ENCODE measurements at regions not wholly inside any gene's neighbourhood (a gene's known extent, or its start where the extent isn't known, plus 50 kb on each side); places are given as distances from the start of the nearest gene placed in this dataset.

DNA sequence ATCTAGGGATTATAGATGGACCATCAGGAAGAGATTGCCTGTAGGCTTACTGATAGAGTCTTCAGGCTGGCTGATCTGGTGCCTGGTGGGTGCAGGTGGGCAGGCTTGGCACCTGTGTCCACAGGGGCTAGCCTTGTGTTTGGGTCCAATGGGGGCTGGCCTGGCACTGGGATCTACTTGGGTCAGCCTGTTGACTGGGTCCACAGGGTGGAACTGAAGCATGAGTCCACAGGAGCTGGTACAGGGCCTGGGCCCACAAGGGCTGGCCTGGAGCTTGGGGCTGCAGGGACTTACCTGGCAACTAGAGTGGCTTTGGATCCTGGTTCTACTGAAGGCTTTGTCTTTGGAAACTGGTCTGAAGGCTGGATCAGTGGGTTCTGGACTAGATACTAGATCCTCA lies 1217.7 kb downstream of the CDH11 start:
- no TSS peak for BruUV-seq (replicated peaks)
- in situ Hi-C loops (cut with HindIII; ENCODE audit: low pct_unique_long_range_greater_than_20kb, low sequenced_read_pairs) (no loop called here), intact Hi-C loops (cut with micrococcal nuclease; ENCODE audit: unreplicated experiment) (no loop called here)
- ChIA-PET POLR2A (no interaction called here), CTCF (no interaction called here)
- H3K27me3 ChIP-seq (ENCODE audit: control insufficient read depth, insufficient read depth, low read length), result no peaks in the 10 kb centered on the region
- TF ChIP-seq TCF7L2 (IDR thresholded peaks at IDR 0.05; ENCODE audit: low read depth, low read length) (no peak), POLR2AphosphoS5 (IDR thresholded peaks at IDR 0.05; ENCODE audit: low read depth, low read length) (no peak), SIN3A (IDR thresholded peaks at IDR 0.05; ENCODE audit: borderline replicate concordance, insufficient read depth, low read depth, low read length) (no peak)
- TF ChIP-seq, protein P1, sequence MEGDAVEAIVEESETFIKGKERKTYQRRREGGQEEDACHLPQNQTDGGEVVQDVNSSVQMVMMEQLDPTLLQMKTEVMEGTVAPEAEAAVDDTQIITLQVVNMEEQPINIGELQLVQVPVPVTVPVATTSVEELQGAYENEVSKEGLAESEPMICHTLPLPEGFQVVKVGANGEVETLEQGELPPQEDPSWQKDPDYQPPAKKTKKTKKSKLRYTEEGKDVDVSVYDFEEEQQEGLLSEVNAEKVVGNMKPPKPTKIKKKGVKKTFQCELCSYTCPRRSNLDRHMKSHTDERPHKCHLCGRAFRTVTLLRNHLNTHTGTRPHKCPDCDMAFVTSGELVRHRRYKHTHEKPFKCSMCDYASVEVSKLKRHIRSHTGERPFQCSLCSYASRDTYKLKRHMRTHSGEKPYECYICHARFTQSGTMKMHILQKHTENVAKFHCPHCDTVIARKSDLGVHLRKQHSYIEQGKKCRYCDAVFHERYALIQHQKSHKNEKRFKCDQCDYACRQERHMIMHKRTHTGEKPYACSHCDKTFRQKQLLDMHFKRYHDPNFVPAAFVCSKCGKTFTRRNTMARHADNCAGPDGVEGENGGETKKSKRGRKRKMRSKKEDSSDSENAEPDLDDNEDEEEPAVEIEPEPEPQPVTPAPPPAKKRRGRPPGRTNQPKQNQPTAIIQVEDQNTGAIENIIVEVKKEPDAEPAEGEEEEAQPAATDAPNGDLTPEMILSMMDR (IDR thresholded peaks at IDR 0.05), result no peak
- TF ChIP-seq, protein P2, sequence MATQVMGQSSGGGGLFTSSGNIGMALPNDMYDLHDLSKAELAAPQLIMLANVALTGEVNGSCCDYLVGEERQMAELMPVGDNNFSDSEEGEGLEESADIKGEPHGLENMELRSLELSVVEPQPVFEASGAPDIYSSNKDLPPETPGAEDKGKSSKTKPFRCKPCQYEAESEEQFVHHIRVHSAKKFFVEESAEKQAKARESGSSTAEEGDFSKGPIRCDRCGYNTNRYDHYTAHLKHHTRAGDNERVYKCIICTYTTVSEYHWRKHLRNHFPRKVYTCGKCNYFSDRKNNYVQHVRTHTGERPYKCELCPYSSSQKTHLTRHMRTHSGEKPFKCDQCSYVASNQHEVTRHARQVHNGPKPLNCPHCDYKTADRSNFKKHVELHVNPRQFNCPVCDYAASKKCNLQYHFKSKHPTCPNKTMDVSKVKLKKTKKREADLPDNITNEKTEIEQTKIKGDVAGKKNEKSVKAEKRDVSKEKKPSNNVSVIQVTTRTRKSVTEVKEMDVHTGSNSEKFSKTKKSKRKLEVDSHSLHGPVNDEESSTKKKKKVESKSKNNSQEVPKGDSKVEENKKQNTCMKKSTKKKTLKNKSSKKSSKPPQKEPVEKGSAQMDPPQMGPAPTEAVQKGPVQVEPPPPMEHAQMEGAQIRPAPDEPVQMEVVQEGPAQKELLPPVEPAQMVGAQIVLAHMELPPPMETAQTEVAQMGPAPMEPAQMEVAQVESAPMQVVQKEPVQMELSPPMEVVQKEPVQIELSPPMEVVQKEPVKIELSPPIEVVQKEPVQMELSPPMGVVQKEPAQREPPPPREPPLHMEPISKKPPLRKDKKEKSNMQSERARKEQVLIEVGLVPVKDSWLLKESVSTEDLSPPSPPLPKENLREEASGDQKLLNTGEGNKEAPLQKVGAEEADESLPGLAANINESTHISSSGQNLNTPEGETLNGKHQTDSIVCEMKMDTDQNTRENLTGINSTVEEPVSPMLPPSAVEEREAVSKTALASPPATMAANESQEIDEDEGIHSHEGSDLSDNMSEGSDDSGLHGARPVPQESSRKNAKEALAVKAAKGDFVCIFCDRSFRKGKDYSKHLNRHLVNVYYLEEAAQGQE (IDR thresholded peaks at IDR 0.05; ENCODE audit: insufficient read depth in 1 of 2, low read depth in 2 of 2, low read length in 1 of 2), result no peak
- H3K27ac ChIP-seq (ENCODE audit: low read length), result no peak overlapping the region
- H3K4me1 ChIP-seq (ENCODE audit: control insufficient read depth, insufficient read depth, low read length), result no peaks in the 10 kb centered on the region
- no peaks in the 10 kb centered on the region for H3K36me3 ChIP-seq (ENCODE audit: control insufficient read depth, insufficient read depth, low read length)
- H3K9me3 ChIP-seq (ENCODE audit: control insufficient read depth, insufficient read depth, low read depth, low read length), result no peaks in the 10 kb centered on the region
- DNase-seq (ENCODE audit: low read depth, low spot score), result no peak
- ATAC-seq, result no peak
- no peak overlapping the region for H3K4me3 ChIP-seq (ENCODE audit: low read depth in 2 of 2, low read length in 2 of 2)

DNA sequence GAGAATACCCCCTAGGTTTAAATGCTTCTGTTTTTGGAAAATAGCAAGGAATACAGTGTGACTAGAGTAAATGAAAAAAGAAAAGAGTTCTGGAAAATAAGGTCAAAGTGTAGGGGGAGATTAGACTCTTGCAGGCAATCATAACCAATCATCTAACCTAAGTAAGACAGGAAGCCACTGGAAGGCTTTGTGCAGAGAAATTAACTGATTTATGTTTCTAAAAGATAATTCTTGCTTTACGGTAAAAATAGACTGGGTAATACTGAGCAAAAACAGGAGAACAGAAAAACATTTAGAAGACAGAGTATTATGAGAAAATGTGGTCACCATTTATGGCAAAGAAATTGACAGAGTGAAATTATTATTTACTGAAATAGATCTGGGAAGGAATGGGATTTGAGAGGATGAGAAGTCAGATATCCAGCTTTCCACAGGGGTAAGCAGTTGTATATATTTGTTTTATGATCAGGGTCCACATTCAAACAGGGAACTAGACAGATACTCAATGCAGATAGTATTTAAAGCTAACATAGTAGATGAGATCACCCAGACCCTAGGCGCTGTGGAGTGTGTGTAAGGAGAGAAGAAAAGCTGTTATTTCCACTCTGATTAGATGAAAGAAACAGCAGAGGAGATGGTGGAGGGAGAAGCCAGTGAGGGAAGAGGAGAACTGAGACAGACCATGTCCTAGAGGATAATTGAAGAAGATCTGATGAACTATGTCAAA lies 1225.3 kb downstream of the CDH11 start:
- ChIA-PET CTCF (no interaction called here), POLR2A (no interaction called here)
- no peaks in the 10 kb centered on the region for H3K36me3 ChIP-seq (ENCODE audit: control insufficient read depth, insufficient read depth, low read length)
- no TSS peak for BruUV-seq (replicated peaks)
- no peaks in the 10 kb centered on the region for H3K27me3 ChIP-seq (ENCODE audit: control insufficient read depth, insufficient read depth, low read length)
- no peak for TF ChIP-seq POLR2AphosphoS5 (IDR thresholded peaks at IDR 0.05; ENCODE audit: low read depth, low read length)
- TF ChIP-seq, protein P2 (IDR thresholded peaks at IDR 0.05; ENCODE audit: insufficient read depth in 1 of 2, low read depth in 2 of 2, low read length in 1 of 2), result no peak
- TF ChIP-seq, protein P1 (IDR thresholded peaks at IDR 0.05), result no peak
- no peak for TF ChIP-seq SIN3A (IDR thresholded peaks at IDR 0.05; ENCODE audit: borderline replicate concordance, insufficient read depth, low read depth, low read length)
- TF ChIP-seq TCF7L2 (IDR thresholded peaks at IDR 0.05; ENCODE audit: low read depth, low read length), result no peak
- DNase-seq (ENCODE audit: low read depth, low spot score), result no peak
- no peak overlapping the region for H3K27ac ChIP-seq (ENCODE audit: low read length)
- in situ Hi-C loops (cut with HindIII; ENCODE audit: low pct_unique_long_range_greater_than_20kb, low sequenced_read_pairs) (no loop called here), intact Hi-C loops (cut with micrococcal nuclease; ENCODE audit: unreplicated experiment) (no loop called here)
- no peak overlapping the region for H3K4me3 ChIP-seq (ENCODE audit: low read depth in 2 of 2, low read length in 2 of 2)
- ATAC-seq, result no peak
- no peaks in the 10 kb centered on the region for H3K9me3 ChIP-seq (ENCODE audit: control insufficient read depth, insufficient read depth, low read depth, low read length)
- no peaks in the 10 kb centered on the region for H3K4me1 ChIP-seq (ENCODE audit: control insufficient read depth, insufficient read depth, low read length)
